ENCODE measurements at regions not wholly inside any gene's neighbourhood (a gene's known extent, or its start where the extent isn't known, plus 50 kb on each side); places are given as distances from the start of the nearest gene placed in this dataset.

DNA sequence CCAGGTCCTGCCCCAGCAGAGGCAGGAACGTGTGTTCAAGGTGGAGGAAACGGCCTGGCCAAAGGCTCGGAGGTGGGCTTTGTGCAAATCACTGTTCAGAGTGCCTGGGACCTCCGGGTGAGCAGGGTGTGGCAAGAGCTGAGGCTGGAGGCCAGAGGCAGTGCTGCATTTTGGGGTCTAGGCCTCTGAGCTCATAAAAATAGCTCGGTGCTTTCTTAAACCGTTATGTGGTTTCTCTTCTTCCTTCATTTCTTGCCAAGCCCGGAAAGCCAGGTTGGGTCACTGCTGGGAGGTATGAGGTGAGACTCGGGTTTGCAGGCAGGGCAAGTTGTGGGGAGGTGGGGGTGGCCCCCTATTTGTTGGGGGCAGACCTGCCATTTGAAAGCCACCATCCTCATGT lies 178.8 kb upstream of the MYL2 start:
- Histone ChIP-seq H3K27ac (no peak overlapping the region), H3K4me1 (no peaks in the 10 kb centered on the region), H3K9me3 (no peaks in the 10 kb centered on the region), H3K4me2 (no peak overlapping the region), H3K4me3 (no peak overlapping the region)
- ATAC-seq (no peak), DNase-seq (ENCODE audit: low read depth in 1 of 2, low spot score in 1 of 2) (no peak), FAIRE-seq (no peak)
- WGBS (ENCODE audit: missing lambda C conversion rate): 53% methylated on average over 8 of the region's 8 CpGs
- ChIA-PET POLR2A (no interaction called here), CTCF (interaction anchor here (0.8 to 1.6 kb wide), 4 partner anchors 44 to 173 kb away, joined by 3 to 4 read pairs (median 3); no protein-coding TSS in a partner anchor)
- TF ChIP-seq, protein P1, sequence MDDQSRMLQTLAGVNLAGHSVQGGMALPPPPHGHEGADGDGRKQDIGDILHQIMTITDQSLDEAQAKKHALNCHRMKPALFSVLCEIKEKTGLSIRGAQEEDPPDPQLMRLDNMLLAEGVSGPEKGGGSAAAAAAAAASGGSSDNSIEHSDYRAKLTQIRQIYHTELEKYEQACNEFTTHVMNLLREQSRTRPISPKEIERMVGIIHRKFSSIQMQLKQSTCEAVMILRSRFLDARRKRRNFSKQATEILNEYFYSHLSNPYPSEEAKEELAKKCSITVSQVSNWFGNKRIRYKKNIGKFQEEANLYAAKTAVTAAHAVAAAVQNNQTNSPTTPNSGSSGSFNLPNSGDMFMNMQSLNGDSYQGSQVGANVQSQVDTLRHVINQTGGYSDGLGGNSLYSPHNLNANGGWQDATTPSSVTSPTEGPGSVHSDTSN (IDR thresholded peaks at IDR 0.05): no peak
- TF ChIP-seq ZNF302 (CRISPR knock-in tag; IDR thresholded peaks at IDR 0.05) (no peak), JUN (IDR thresholded peaks at IDR 0.05) (no peak), GATA3 (IDR thresholded peaks at IDR 0.05; ENCODE audit: borderline replicate concordance) (no peak), HOXA7 (CRISPR knock-in tag; IDR thresholded peaks at IDR 0.05) (no peak), E2F6 (IDR thresholded peaks at IDR 0.05; ENCODE audit: borderline replicate concordance, low read depth) (no peak), EP300 (IDR thresholded peaks at IDR 0.05) (no peak), MYC (IDR thresholded peaks at IDR 0.05; ENCODE audit: borderline replicate concordance, low read length) (no peak), TFCP2L1 (CRISPR knock-in tag; IDR thresholded peaks at IDR 0.05) (no peak), SREBF2 (IDR thresholded peaks at IDR 0.05) (no peak), RCOR1 (IDR thresholded peaks at IDR 0.05; ENCODE audit: low read depth, low read length) (no peak), HDAC2 (IDR thresholded peaks at IDR 0.05) (no peak), ZFP36 (IDR thresholded peaks at IDR 0.05; ENCODE audit: borderline replicate concordance, partially characterized antibody) (no peak), KDM1A (IDR thresholded peaks at IDR 0.05; ENCODE audit: low read depth) (no peak), RARB (CRISPR knock-in tag; IDR thresholded peaks at IDR 0.05) (no peak)
- TF ChIP-seq, protein P2, sequence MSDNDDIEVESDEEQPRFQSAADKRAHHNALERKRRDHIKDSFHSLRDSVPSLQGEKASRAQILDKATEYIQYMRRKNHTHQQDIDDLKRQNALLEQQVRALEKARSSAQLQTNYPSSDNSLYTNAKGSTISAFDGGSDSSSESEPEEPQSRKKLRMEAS (IDR thresholded peaks at IDR 0.05): no peak

- H3K9me3 ChIP-seq: no peaks in the 10 kb centered on the region
- FAIRE-seq: no peak
- ATAC-seq: no peak
- no peak overlapping the region for H3K27ac ChIP-seq
- POLR2A ChIA-PET: no interaction called here
- TF ChIP-seq SREBF2 (IDR thresholded peaks at IDR 0.05) (no peak), RCOR1 (IDR thresholded peaks at IDR 0.05; ENCODE audit: low read depth, low read length) (no peak), POLR2A (IDR thresholded peaks at IDR 0.05; ENCODE audit: low read length) (no peak), MAFK (IDR thresholded peaks at IDR 0.05; ENCODE audit: partially characterized antibody) (no peak), BCL3 (IDR thresholded peaks at IDR 0.05) (no peak), FOXS1 (CRISPR knock-in tag; IDR thresholded peaks at IDR 0.05) (no peak), CBX8 (IDR thresholded peaks at IDR 0.05) (no peak), GATA3 (IDR thresholded peaks at IDR 0.05; ENCODE audit: borderline replicate concordance) (no peak), TFCP2L1 (CRISPR knock-in tag; IDR thresholded peaks at IDR 0.05) (no peak)
- TF ChIP-seq, protein P2 (IDR thresholded peaks at IDR 0.05): no peak
- TF ChIP-seq, protein P3, sequence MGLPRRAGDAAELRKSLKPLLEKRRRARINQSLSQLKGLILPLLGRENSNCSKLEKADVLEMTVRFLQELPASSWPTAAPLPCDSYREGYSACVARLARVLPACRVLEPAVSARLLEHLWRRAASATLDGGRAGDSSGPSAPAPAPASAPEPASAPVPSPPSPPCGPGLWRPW (IDR thresholded peaks at IDR 0.05): no peak
- no peak overlapping the region for H3K4me2 ChIP-seq
- CTCF ChIA-PET: interaction anchor here (1.5 to 2.4 kb wide), 3 partner anchors 19 to 70 kb away, joined by 4 to 13 read pairs (median 4); no protein-coding TSS in a partner anchor
- H3K4me3 ChIP-seq: no peak overlapping the region
- no peaks in the 10 kb centered on the region for H3K4me1 ChIP-seq
- 60% methylated on average over 16 of the region's 16 CpGs for WGBS (ENCODE audit: missing lambda C conversion rate)
- DNase-seq (ENCODE audit: low read depth in 1 of 2, low spot score in 1 of 2): no peak
Measured at GRCh38 chr12:111094157-111095010, 174.0 kb upstream of the MYL2 start.

All from A549 (cell line).